KMS-11 (cell line): ENCODE measurements at regions not wholly inside any gene's neighbourhood (a gene's known extent, or its start where the extent isn't known, plus 50 kb on each side); places are given as distances from the start of the nearest gene placed in this dataset.

Experiments
- H2AFZ ChIP-seq: fragments of 200-600 bp; sonication (generic); 2 replicates; pipeline ENCODE4 v1.6.1; 2016; ENCODE audit warnings: antibody characterized with exemption, mixed run types, low read depth
- H3K27ac ChIP-seq: fragments of 200-600 bp; sonication (generic); 2 replicates; pipeline ENCODE4 v1.6.1; 2016; ENCODE audit warnings: mild to moderate bottlenecking, mixed run types
- H3K27me3 ChIP-seq: fragments of 200-600 bp; sonication (generic); 2 replicates; pipeline ENCODE4 v1.6.1; 2017; ENCODE audit warnings: mild to moderate bottlenecking, low read depth, mixed run types, moderate library complexity; ENCODE audit not compliant: insufficient read depth
- H3K36me3 ChIP-seq: fragments of 200-600 bp; sonication (generic); 2 replicates; pipeline ENCODE4 v1.6.1; 2017; ENCODE audit warnings: mild to moderate bottlenecking, mixed run types; ENCODE audit not compliant: insufficient read depth
- H3K4me1 ChIP-seq: fragments of 200-600 bp; sonication (generic); 2 replicates; pipeline ENCODE4 v1.6.1; 2016; ENCODE audit warnings: mild to moderate bottlenecking, low read depth, mixed run types; ENCODE audit not compliant: poor library complexity, severe bottlenecking
- H3K4me2 ChIP-seq: fragments of 200-600 bp; sonication (generic); 2 replicates; pipeline ENCODE4 v1.7.0; 2016; ENCODE audit warnings: mild to moderate bottlenecking, mixed run types
- H3K4me3 ChIP-seq: fragments of 200-600 bp; sonication (generic); IDR thresholded peaks from 2 replicates; pipeline ENCODE4 v1.6.1; 2017; ENCODE audit warnings: low read depth, low read length, mixed read lengths; ENCODE audit not compliant: insufficient read depth
- H3K79me2 ChIP-seq: fragments of 200-600 bp; sonication (generic); 2 replicates; pipeline ENCODE4 v1.6.1; 2016; ENCODE audit warnings: low read depth, mixed run types; ENCODE audit not compliant: insufficient read depth
- H3K9ac ChIP-seq: fragments of 200-600 bp; sonication (generic); 2 replicates; pipeline ENCODE4 v1.6.1; 2016; ENCODE audit warnings: mild to moderate bottlenecking, mixed run types
- H4K20me1 ChIP-seq: fragments of 200-600 bp; sonication (generic); 2 replicates; pipeline ENCODE4 v1.6.1; 2016; ENCODE audit warnings: mild to moderate bottlenecking, mixed run types; ENCODE audit not compliant: insufficient read depth
- TF ChIP-seq, protein P1 (sequence below): fragments of 200-600 bp; sonication (generic); conservative IDR thresholded peaks from 2 replicates; pipeline ENCODE4 v1.6.1; 2017; ENCODE audit warnings: low read depth, mild to moderate bottlenecking, antibody characterized with exemption, low read length, moderate library complexity, mixed read lengths

DNA sequence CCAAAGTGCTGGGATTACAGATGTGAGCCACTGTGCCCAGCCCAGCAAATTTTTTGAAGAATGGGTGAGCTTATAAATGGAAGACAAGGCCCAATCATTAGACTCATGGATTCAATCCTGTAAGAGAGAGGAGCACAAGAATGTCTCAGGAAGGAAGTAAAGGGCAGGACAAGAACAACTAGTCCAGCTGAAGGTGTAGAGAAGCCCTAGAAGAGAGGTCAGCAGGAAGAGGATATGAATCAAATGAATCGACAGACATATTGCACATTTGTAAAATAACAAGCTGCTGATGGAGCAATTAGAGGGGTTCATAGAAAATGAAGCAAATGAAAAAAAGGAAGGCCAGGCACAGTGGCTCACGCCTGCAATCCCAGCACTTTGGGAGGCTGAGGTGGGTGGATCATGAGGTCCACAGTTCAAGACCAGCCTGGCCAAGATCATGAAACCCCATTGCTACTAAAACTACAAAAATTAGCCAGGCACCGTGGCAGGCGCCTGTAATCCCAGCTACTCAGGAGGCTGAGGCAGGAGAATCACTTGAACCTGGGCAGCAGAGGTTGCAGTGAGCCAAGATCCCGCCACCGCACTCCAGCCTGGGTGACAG, 74.9 kb downstream of the MIS18A start:
- H2AFZ ChIP-seq = no peak overlapping the region
- H3K4me2 ChIP-seq = no peak overlapping the region
- no peaks in the 10 kb centered on the region for H3K79me2 ChIP-seq
- H3K9ac ChIP-seq = no peak overlapping the region
- no peaks in the 10 kb centered on the region for H3K36me3 ChIP-seq
- TF ChIP-seq, protein P1, sequence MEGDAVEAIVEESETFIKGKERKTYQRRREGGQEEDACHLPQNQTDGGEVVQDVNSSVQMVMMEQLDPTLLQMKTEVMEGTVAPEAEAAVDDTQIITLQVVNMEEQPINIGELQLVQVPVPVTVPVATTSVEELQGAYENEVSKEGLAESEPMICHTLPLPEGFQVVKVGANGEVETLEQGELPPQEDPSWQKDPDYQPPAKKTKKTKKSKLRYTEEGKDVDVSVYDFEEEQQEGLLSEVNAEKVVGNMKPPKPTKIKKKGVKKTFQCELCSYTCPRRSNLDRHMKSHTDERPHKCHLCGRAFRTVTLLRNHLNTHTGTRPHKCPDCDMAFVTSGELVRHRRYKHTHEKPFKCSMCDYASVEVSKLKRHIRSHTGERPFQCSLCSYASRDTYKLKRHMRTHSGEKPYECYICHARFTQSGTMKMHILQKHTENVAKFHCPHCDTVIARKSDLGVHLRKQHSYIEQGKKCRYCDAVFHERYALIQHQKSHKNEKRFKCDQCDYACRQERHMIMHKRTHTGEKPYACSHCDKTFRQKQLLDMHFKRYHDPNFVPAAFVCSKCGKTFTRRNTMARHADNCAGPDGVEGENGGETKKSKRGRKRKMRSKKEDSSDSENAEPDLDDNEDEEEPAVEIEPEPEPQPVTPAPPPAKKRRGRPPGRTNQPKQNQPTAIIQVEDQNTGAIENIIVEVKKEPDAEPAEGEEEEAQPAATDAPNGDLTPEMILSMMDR = no peak
- H4K20me1 ChIP-seq = no peaks in the 10 kb centered on the region
- no peaks in the 10 kb centered on the region for H3K27me3 ChIP-seq
- no peak overlapping the region for H3K4me3 ChIP-seq
- no peaks in the 10 kb centered on the region for H3K4me1 ChIP-seq
- no peak overlapping the region for H3K27ac ChIP-seq

DNA sequence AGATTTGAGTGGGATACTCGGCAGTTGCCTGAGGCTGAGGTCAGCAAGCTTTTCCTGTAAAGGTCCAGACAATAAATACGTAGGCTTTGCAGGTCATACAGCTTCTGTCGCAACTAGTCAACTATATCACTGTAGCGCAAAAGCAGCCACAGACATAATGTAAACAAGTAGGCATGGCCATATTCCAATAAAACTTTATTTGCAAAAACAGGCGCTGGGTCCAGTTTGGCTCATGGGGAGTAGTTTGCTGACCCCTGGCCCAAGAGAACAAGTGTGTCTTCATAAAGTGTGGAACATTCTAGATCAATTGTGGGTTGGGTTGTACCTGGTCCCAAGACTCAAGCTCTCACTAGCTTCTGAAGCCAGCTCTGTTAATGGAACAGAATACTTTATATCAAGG, 78.8 kb downstream of the MIS18A start:
- TF ChIP-seq, protein P1 = no peak
- Histone ChIP-seq H3K4me3 (no peak overlapping the region), H3K27me3 (no peaks in the 10 kb centered on the region), H4K20me1 (no peaks in the 10 kb centered on the region), H3K9ac (no peak overlapping the region), H3K36me3 (no peaks in the 10 kb centered on the region), H3K79me2 (no peaks in the 10 kb centered on the region), H2AFZ (no peak overlapping the region), H3K4me2 (no peak overlapping the region), H3K4me1 (no peaks in the 10 kb centered on the region), H3K27ac (no peak overlapping the region)

DNA sequence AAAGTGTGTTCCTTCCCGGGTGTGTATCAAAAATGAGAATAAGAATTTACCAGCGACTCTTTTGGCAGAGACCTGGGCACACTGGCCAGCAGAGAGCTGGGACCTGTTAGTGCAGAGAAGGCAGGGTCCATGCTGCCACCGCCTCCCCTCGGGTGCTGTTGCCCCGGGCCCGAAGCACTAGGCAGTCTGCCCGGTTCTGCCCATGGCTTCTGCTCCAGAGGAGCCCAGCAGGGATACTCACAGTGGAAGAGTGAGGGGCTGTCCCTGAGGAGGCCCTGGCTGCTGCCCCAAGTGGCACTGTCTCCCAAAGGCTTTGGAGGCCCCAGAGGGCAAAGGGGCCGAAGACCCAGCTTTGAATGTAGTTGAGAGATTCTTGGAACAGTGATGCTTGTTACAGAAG, 80.5 kb downstream of the MIS18A start:
- Histone ChIP-seq H3K36me3 (no peaks in the 10 kb centered on the region), H3K27ac (no peak overlapping the region), H3K4me2 (no peak overlapping the region), H3K27me3 (no peaks in the 10 kb centered on the region), H3K4me1 (no peaks in the 10 kb centered on the region), H3K79me2 (no peaks in the 10 kb centered on the region), H3K9ac (no peak overlapping the region), H3K4me3 (no peak overlapping the region), H4K20me1 (no peaks in the 10 kb centered on the region), H2AFZ (no peak overlapping the region)
- TF ChIP-seq, protein P1 = no peak

DNA sequence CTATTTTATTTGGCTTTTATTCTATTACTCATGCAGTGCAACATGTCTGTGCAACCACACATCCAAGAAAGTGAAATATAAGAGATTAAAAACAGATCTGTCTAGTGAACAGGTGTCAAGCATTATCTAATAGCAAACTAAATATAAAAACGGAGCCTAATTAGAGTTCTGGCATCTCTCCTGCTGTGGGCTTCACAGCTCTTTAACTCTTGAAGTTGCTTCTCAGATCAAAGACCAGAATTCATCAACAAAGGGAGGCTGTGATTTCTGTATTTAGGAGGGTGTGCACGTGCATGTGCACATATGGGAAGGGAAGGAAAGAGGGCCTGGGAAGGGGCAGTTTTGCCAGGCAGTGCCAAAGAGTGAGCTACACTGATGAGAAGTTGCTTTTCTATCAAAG, 81.0 kb downstream of the MIS18A start:
- Histone ChIP-seq H3K4me3 (no peak overlapping the region), H3K79me2 (no peaks in the 10 kb centered on the region), H3K9ac (no peak overlapping the region), H3K4me2 (no peak overlapping the region), H4K20me1 (no peaks in the 10 kb centered on the region), H3K27me3 (no peaks in the 10 kb centered on the region), H3K36me3 (no peaks in the 10 kb centered on the region), H3K27ac (no peak overlapping the region), H2AFZ (no peak overlapping the region), H3K4me1 (no peaks in the 10 kb centered on the region)
- TF ChIP-seq, protein P1 = no peak
